Tibial artery (tissue), 4 donors: ENCODE measurements at regions not wholly inside any gene's neighbourhood (a gene's known extent, or its start where the extent isn't known, plus 50 kb on each side); places are given as distances from the start of the nearest gene placed in this dataset.
"Not testable (repeated sequence)": the region's sequence is repeated elsewhere in the genome, so short reads cannot be mapped to it uniquely, and the experiment has no call there.

Source experiments
- DNase-seq, 2 donors: peaks; one replicate each; pipeline ENCODE4 v3.0.0-alpha.2; 2019
- H3K27ac ChIP-seq, 2 donors: fragments of 200-600 bp; sonication (generic) in 1 of 2; 1 replicate in 1 of 2; 2 replicates in 1 of 2; pipeline ENCODE4 v1.5.1; 2018 to 2019; ENCODE audit warnings: mild to moderate bottlenecking in 1 of 2
- H3K27me3 ChIP-seq, 2 donors: fragments of 200-600 bp; sonication (generic) in 1 of 2; one replicate each; pipeline versions ENCODE4 v1.5.1 to v1.6.0; 2016 to 2019
- H3K36me3 ChIP-seq, 3 donors: fragments of 200-600 bp; sonication (generic) in 2 of 3; one replicate each; pipeline ENCODE4 v1.5.1; 2016 to 2019; ENCODE audit warnings: mild to moderate bottlenecking in 2 of 3
- H3K4me1 ChIP-seq, 4 donors: fragments of 200-600 bp; sonication (generic) in 2 of 4; 1 replicate in 3 of 4; 2 replicates in 1 of 4; pipeline ENCODE4 v1.5.1; 2016 to 2019
- H3K4me3 ChIP-seq, 2 donors: fragments of 200-600 bp; sonication (generic) in 1 of 2; 1 replicate in 1 of 2; 2 replicates in 1 of 2; pipeline ENCODE4 v1.5.1; 2018 to 2019; ENCODE audit warnings: mild to moderate bottlenecking in 2 of 2
- H3K9me3 ChIP-seq, 3 donors: fragments of 200-600 bp; sonication (generic) in 1 of 3; one replicate each; pipeline ENCODE4 v1.5.1; 2016 to 2019
- CTCF ChIP-seq, 2 experiments: fragments of 200-600 bp in 1 of 2; fragments of 450-650 bp in 1 of 2; IDR thresholded peaks; one replicate each; pipeline ENCODE4 v1.5.1; 2017 to 2019; ENCODE audit warnings: antibody characterized with exemption in 2 of 2, mild to moderate bottlenecking in 1 of 2, moderate library complexity in 1 of 2
- intact Hi-C: fragments of 100-400 bp; cut with DNase I; formaldehyde crosslinking; loops from one replicate; pipeline ENCODE4 v1.15.0; 2023; ENCODE audit warnings: low total_unique reads

- TF ChIP-seq CTCF (IDR thresholded peaks at IDR 0.05) = peak; percentile 39 to 48
- H3K4me1 ChIP-seq = no peaks in the 10 kb centered on the region
- no peak for DNase-seq
- no peak overlapping the region for H3K4me3 ChIP-seq
- intact Hi-C loops = no loop called here
- H3K27me3 ChIP-seq = no peaks in the 10 kb centered on the region
- no peaks in the 10 kb centered on the region for H3K9me3 ChIP-seq
- no peaks in the 10 kb centered on the region for H3K36me3 ChIP-seq
- H3K27ac ChIP-seq = no peak overlapping the region
These were observed 70.3 kb downstream of the ARL9 start for GRCh38 chr4:56575820-56576429.

- H3K36me3 ChIP-seq, H3K9me3 ChIP-seq, intact Hi-C loops, H3K4me3 ChIP-seq, H3K27me3 ChIP-seq, DNase-seq, H3K27ac ChIP-seq, H3K4me1 ChIP-seq: not testable (repeated sequence)
These were observed 86.8 kb downstream of the ARL9 start for GRCh38 chr4:56592417-56592816.
